GM12878 (cell line): ENCODE measurements at regions not wholly inside any gene's neighbourhood (a gene's known extent, or its start where the extent isn't known, plus 50 kb on each side); places are given as distances from the start of the nearest gene placed in this dataset.

Experiments
- ATAC-seq: fragments of 200-7000 bp; cut with Tn5 transposase; 3 replicates; pipeline ENCODE4 v1.9.1; 2020; ENCODE audit warnings: mild to moderate bottlenecking, moderate library complexity
- BruUV-seq: library from RNA; stranded (reverse); fragments of 400-500 nt; replicated peaks from 2 replicates; lab custom pipeline; 2021; lab: Mats Ljungman, UMichigan
- CTCF ChIA-PET: fragments of 300-600 bp; sonication (Branson Sonifier 250); formaldehyde crosslinking; extraction: SDS; loops from one replicate; lab custom pipeline; 2021; ENCODE audit warnings: inconsistent platforms; lab: Yijun Ruan, JAX
- POLR2A ChIA-PET: fragments of 350-600 bp; formaldehyde crosslinking; extraction: SDS; loops from one replicate; lab custom pipeline; 2021; ENCODE audit warnings: inconsistent platforms; lab: Charles Lee
- RAD21 ChIA-PET: fragments of 300-600 bp; sonication (Branson Sonifier 250); formaldehyde crosslinking; loops from one replicate; lab custom pipeline; 2023; ENCODE audit warnings: antibody characterized with exemption; ENCODE audit not compliant: unreplicated experiment; lab: Charles Lee
- SMC1A ChIA-PET: fragments of 300-600 bp; sonication (Branson Sonifier 250); formaldehyde crosslinking; loops from one replicate; lab custom pipeline; 2023; ENCODE audit not compliant: unreplicated experiment, uncharacterized antibody; lab: Charles Lee
- DNase-seq: peaks from one replicate; pipeline ENCODE4 v3.0.0-alpha.2; 2011; ENCODE audit warnings: low read depth, low spot score
- FAIRE-seq: peaks from 3 replicates; lab custom pipeline; 2011; peaks lifted over from hg19 to GRCh38; lab: Jason Lieb, UNC
- H2AFZ ChIP-seq: 2 replicates; pipeline ENCODE4 v1.6.0; 2011; ENCODE audit warnings: low read depth, low read length, control low read depth; ENCODE audit not compliant: control insufficient read depth
- H3K27ac ChIP-seq: 2 replicates; pipeline ENCODE4 v1.5.1; 2011; ENCODE audit warnings: control low read depth; ENCODE audit not compliant: control insufficient read depth, insufficient read depth
- H3K27me3 ChIP-seq, 2 experiments: replicated peaks in 1 of 2; 2 replicates each; pipeline versions ENCODE4 v1.6.0 to v1.6.1; 2011; ENCODE audit warnings: low read length in 1 of 2; ENCODE audit not compliant: control insufficient read depth in 2 of 2, insufficient read depth in 2 of 2
- H3K36me3 ChIP-seq, 2 experiments: 2 replicates each; pipeline ENCODE4 v1.5.1; 2011; ENCODE audit warnings: low read length in 1 of 2; ENCODE audit not compliant: control insufficient read depth in 2 of 2, insufficient read depth in 2 of 2
- H3K4me1 ChIP-seq: 2 replicates; pipeline ENCODE4 v1.6.1; 2011; ENCODE audit warnings: mild to moderate bottlenecking, low read length, moderate library complexity, mixed read lengths; ENCODE audit not compliant: control insufficient read depth, insufficient read depth
- H3K4me2 ChIP-seq: 2 replicates; pipeline ENCODE4 v1.6.0; 2011; ENCODE audit warnings: control low read depth; ENCODE audit not compliant: control insufficient read depth, insufficient read depth
- H3K4me3 ChIP-seq: fragments of 200-600 bp; sonication (generic); 2 replicates; pipeline ENCODE4 v1.5.1; 2016
- H3K79me2 ChIP-seq: 2 replicates; pipeline ENCODE4 v1.6.0; 2011; ENCODE audit warnings: low read length; ENCODE audit not compliant: control insufficient read depth, insufficient read depth
- H3K9ac ChIP-seq: 2 replicates; pipeline ENCODE4 v1.8.0; 2011; ENCODE audit warnings: low read length, control low read depth, mixed read lengths; ENCODE audit not compliant: control insufficient read depth, insufficient read depth
- H3K9me3 ChIP-seq: replicated peaks from 3 replicates; pipeline ENCODE4 v1.5.1; 2011; ENCODE audit warnings: mild to moderate bottlenecking, low read length; ENCODE audit not compliant: control insufficient read depth, insufficient read depth
- H4K20me1 ChIP-seq: 2 replicates; pipeline ENCODE4 v1.6.0; 2011; ENCODE audit not compliant: control insufficient read depth, insufficient read depth
- CBFB ChIP-seq: IDR thresholded peaks from 2 replicates; pipeline ENCODE4 v1.6.1; 2016; ENCODE audit warnings: antibody characterized with exemption, low read depth
- E2F4 ChIP-seq: IDR thresholded peaks from 2 replicates; pipeline ENCODE4 v1.6.1; 2012; ENCODE audit warnings: low read depth, low read length, improper control_type of control experiment
- E2F8 ChIP-seq: fragments of 450-650 bp; IDR thresholded peaks from 2 replicates; pipeline ENCODE4 v1.6.1; 2018; ENCODE audit warnings: mild to moderate bottlenecking, low read depth, moderate library complexity; ENCODE audit not compliant: partially characterized antibody
- EED ChIP-seq: sonication (generic); IDR thresholded peaks from 2 replicates; pipeline ENCODE4 v1.6.1; 2016; ENCODE audit warnings: antibody characterized with exemption, low read depth
- FOS ChIP-seq: IDR thresholded peaks from 3 replicates; pipeline ENCODE4 v1.6.1; 2011; ENCODE audit warnings: borderline replicate concordance; ENCODE audit not compliant: insufficient read length; ENCODE audit errors: extremely low read depth
- IRF3 ChIP-seq: fragments of 450-650 bp; IDR thresholded peaks from 2 replicates; pipeline ENCODE4 v1.6.1; 2014; ENCODE audit warnings: mild to moderate bottlenecking
- KDM1A ChIP-seq: fragments of 200-600 bp; sonication (generic); IDR thresholded peaks from 2 replicates; pipeline ENCODE4 v1.6.1; 2016; ENCODE audit warnings: borderline replicate concordance
- POU2F2 ChIP-seq: IDR thresholded peaks from 3 replicates; pipeline ENCODE4 v1.6.1; 2011; ENCODE audit warnings: low read depth, mild to moderate bottlenecking, low read length, borderline replicate concordance
- REST ChIP-seq: IDR thresholded peaks from 2 replicates; pipeline ENCODE4 v1.6.1; 2012; ENCODE audit warnings: mild to moderate bottlenecking, low read depth, low read length
- SPI1 ChIP-seq: IDR thresholded peaks from 2 replicates; pipeline ENCODE4 v1.6.1; 2011; ENCODE audit warnings: low read depth, mild to moderate bottlenecking, low read length, moderate library complexity, borderline replicate concordance; ENCODE audit not compliant: insufficient read depth
- SREBF1 ChIP-seq: IDR thresholded peaks from 2 replicates; pipeline ENCODE4 v1.6.1; 2012; ENCODE audit warnings: mild to moderate bottlenecking, low read length
- STAT1 ChIP-seq: fragments of 450-650 bp; conservative IDR thresholded peaks from 2 replicates; pipeline ENCODE4 v1.6.1; 2014; ENCODE audit warnings: antibody characterized with exemption, mild to moderate bottlenecking
- ZNF274 ChIP-seq: IDR thresholded peaks from one replicate; pipeline ENCODE4 v1.8.0; 2011; ENCODE audit not compliant: insufficient read length, insufficient read depth
- WGBS: methylation state at CpG from one replicate; pipeline ENCODE4 v1.1.6; 2016; ENCODE audit warnings: low lambda C conversion rate; ENCODE audit not compliant: insufficient replicate concordance, insufficient coverage; ENCODE audit errors: missing lambda C conversion rate; 5-methylcytosine and 5-hydroxymethylcytosine counted together
- in situ Hi-C: fragments of 300-500 bp; cut with MboI; formaldehyde crosslinking; loops from 9 replicates; pipeline ENCODE4 v1.14.3; 2018; ENCODE audit warnings: mixed read lengths
- intact Hi-C: fragments of 100-400 bp; cut with micrococcal nuclease; formaldehyde crosslinking; loops from one replicate; pipeline ENCODE4 v1.14.2; 2022; ENCODE audit not compliant: unreplicated experiment
- TF ChIP-seq, protein P1 (sequence below): fragments of 450-650 bp; IDR thresholded peaks from 2 replicates; pipeline ENCODE4 v1.6.1; 2016; ENCODE audit warnings: mild to moderate bottlenecking
- TF ChIP-seq, protein P2 (sequence below): IDR thresholded peaks from 2 replicates; pipeline ENCODE4 v1.6.1; 2011; ENCODE audit warnings: low read depth, mild to moderate bottlenecking, low read length, moderate library complexity, borderline replicate concordance; ENCODE audit errors: extremely low read depth

DNA sequence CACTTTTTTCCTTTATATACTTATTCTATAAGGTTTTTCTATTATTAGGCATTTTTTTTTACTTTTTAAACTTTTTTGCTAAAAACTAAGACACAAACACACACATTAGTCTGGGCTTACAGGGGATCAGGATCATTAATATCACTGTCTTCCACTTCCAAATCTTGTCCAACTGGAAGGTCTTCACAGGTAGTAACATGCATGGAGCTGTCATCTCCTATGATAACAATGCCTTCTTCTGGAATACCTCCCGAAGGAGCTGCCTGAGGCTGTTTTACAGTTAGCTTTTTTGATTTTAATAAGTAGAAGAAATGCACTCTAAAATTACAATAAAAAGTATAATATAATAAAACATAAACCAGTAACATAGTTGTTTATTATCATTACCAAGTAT, 345.5 kb upstream of the PTGER4 start:
- no TSS peak for BruUV-seq
- ChIA-PET RAD21 (no interaction called here), SMC1A (no interaction called here), POLR2A (no interaction called here), CTCF (interaction anchor here (0.9 kb wide), 1 partner anchor 14 kb away, joined by 3 read pairs; no protein-coding TSS in a partner anchor)
- 0% methylated on average over 1 of the region's 1 CpG for WGBS
- ATAC-seq (no peak), FAIRE-seq (no peak), DNase-seq (no peak)
- intact Hi-C loops: no loop called here
- in situ Hi-C loops: no loop called here
- no peak overlapping the region for H3K4me2 ChIP-seq
- H3K27me3 ChIP-seq: no peaks in the 10 kb centered on the region; a peak in 1 of 4 replicates
- no peak overlapping the region for H3K9ac ChIP-seq
- no peak overlapping the region for H3K4me3 ChIP-seq
- no peaks in the 10 kb centered on the region for H3K9me3 ChIP-seq
- no peaks in the 10 kb centered on the region for H3K36me3 ChIP-seq
- no peak overlapping the region for H2AFZ ChIP-seq
- no peak overlapping the region for H3K27ac ChIP-seq
- TF ChIP-seq E2F4: no peak
- TF ChIP-seq KDM1A: no peak
- no peak for TF ChIP-seq ZNF274
- TF ChIP-seq E2F8: no peak
- TF ChIP-seq STAT1: no peak
- TF ChIP-seq FOS: no peak
- no peak for TF ChIP-seq EED
- TF ChIP-seq SPI1: no peak
- TF ChIP-seq CBFB: no peak
- TF ChIP-seq, protein P1, sequence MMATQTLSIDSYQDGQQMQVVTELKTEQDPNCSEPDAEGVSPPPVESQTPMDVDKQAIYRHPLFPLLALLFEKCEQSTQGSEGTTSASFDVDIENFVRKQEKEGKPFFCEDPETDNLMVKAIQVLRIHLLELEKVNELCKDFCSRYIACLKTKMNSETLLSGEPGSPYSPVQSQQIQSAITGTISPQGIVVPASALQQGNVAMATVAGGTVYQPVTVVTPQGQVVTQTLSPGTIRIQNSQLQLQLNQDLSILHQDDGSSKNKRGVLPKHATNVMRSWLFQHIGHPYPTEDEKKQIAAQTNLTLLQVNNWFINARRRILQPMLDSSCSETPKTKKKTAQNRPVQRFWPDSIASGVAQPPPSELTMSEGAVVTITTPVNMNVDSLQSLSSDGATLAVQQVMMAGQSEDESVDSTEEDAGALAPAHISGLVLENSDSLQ: no peak
- no peak for TF ChIP-seq REST
- TF ChIP-seq SREBF1: no peak
- no peak for TF ChIP-seq IRF3
- TF ChIP-seq, protein P2, sequence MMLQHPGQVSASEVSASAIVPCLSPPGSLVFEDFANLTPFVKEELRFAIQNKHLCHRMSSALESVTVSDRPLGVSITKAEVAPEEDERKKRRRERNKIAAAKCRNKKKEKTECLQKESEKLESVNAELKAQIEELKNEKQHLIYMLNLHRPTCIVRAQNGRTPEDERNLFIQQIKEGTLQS: no peak
- TF ChIP-seq POU2F2: no peak
- TF ChIP-seq, all 136 proteins: peak for 0
- Histone ChIP-seq H3K79me2 (no peaks in the 10 kb centered on the region), H4K20me1 (no peaks in the 10 kb centered on the region), H3K4me1 (no peaks in the 10 kb centered on the region)
